ENCODE measurements at regions not wholly inside any gene's neighbourhood (a gene's known extent, or its start where the extent isn't known, plus 50 kb on each side); places are given as distances from the start of the nearest gene placed in this dataset.

DNA sequence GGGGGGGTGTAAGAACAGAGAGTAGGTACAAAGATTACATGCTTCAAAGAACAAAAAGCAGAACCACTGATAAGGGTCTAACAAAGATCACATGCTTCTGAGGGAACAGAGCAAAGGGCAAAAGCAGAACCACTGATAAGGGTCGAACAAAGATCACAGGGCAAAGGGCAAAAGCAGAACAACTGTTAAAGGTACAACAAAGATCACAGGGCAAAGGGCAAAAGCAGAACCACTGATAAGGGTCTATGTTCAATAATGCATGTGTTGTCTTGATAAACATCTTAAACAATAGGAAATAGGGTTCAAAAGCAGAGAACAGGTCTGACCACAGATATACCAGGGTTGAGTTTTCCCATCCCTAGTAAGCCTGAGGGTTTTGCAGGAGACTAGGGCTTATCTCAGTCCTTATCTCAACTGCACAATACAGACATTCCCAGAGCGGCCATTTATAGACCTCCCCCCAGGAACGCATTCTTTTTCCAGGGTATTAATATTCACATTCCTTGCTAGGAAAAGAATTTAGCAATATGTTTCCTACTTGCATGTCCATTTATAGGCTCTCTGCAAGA, 81.9 kb upstream of the PGR start:
- Histone ChIP-seq H3K4me2 (ENCODE audit: low read length, poor library complexity, severe bottlenecking) (no peak overlapping the region), H4K8ac (ENCODE audit: low read length) (no peak overlapping the region), H2BK5ac (ENCODE audit: low read depth, low read length, poor library complexity, severe bottlenecking) (no peak overlapping the region), H3K27me3 (ENCODE audit: control insufficient read depth in 1 of 2, insufficient read depth in 1 of 2, low read length in 2 of 2) (no peaks in the 10 kb centered on the region), H2AFZ (ENCODE audit: low read depth, low read length) (no peak overlapping the region), H4K91ac (ENCODE audit: low read length) (no peak overlapping the region), H2BK15ac (ENCODE audit: low read depth, poor library complexity, severe bottlenecking) (no peak overlapping the region), H3K9me3 (ENCODE audit: control insufficient read depth, low read length) (peaks cover 28% of the 10 kb centered on the region), H3K4me3 (ENCODE audit: insufficient read depth in 1 of 2, low read depth in 1 of 2, low read length in 2 of 2) (no peak overlapping the region), H3K23ac (ENCODE audit: low read length in 2 of 2) (no peak overlapping the region), H2BK12ac (ENCODE audit: low read length in 2 of 2) (no peak overlapping the region), H3K18ac (ENCODE audit: low read depth in 1 of 2, low read length in 2 of 2) (no peak overlapping the region), H3K4me1 (ENCODE audit: control insufficient read depth, insufficient read depth, low read depth, low read length) (no peaks in the 10 kb centered on the region), H3K79me1 (replicated peaks; ENCODE audit: low read length, poor library complexity, severe bottlenecking) (no peaks in the 10 kb centered on the region), H3K4ac (ENCODE audit: low read depth in 1 of 2, low read length in 2 of 2) (no peak overlapping the region), H2BK120ac (ENCODE audit: low read depth, low read length) (no peak overlapping the region), H3K36me3 (ENCODE audit: control insufficient read depth in 1 of 2, insufficient read depth in 2 of 2, low read depth in 1 of 2, low read length in 2 of 2) (no peaks in the 10 kb centered on the region), H3K9ac (ENCODE audit: low read length) (no peak overlapping the region), H3K14ac (ENCODE audit: low read length in 2 of 2) (no peak overlapping the region), H2AK5ac (ENCODE audit: low read length, severe bottlenecking) (no peak overlapping the region), H3K27ac (ENCODE audit: low read length, poor library complexity, severe bottlenecking) (no peak overlapping the region)
- no peak for DNase-seq
- 66% methylated on average over 3 of the region's 3 CpGs for WGBS

DNA sequence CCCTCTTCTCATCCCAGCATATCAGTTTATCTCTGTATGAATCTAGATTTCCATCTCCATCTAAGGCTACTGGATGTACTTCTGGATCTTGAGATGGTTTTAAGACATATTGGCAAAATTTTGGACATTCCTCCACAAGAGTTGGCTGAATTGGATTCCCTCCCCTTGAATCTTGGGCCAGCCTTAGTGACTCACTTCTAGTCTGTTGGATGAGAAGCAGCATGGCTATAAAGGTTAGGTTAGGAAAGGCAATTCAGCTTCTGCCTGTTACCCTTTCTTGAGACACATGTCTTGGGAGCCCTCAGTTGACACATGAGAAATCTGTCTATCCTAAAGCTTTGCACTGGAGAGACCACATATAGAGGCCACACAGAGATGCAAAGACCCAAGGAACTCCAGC, 73.0 kb upstream of the PGR start:
- no peak overlapping the region for H3K18ac ChIP-seq (ENCODE audit: low read depth in 1 of 2, low read length in 2 of 2)
- no peak overlapping the region for H2BK12ac ChIP-seq (ENCODE audit: low read length in 2 of 2)
- H4K91ac ChIP-seq (ENCODE audit: low read length) = no peak overlapping the region

DNA sequence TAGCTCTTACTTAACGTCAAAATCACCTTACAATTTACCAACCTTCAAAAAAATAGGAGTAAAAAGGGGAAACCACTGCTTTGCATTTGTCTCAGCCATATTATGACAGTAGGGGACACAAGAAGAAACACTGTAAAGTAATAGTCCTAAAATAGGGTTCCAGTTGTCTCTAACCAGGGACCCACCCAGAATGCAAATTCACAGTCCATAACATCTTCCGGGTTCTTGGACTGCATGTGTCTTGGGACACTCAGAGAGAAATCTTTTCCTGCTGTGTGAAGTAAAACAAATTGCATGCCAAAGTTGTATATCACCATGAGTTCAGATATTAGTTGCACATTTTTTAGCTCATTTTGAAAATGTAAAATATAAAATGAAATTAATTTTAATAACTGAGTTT, 69.8 kb upstream of the PGR start:
- no peak overlapping the region for H2BK15ac ChIP-seq (ENCODE audit: low read depth, poor library complexity, severe bottlenecking)
- H3K4ac ChIP-seq (ENCODE audit: low read depth in 1 of 2, low read length in 2 of 2) = no peak overlapping the region
- no peak overlapping the region for H2AFZ ChIP-seq (ENCODE audit: low read depth, low read length)
- H3K4me3 ChIP-seq (ENCODE audit: insufficient read depth in 1 of 2, low read depth in 1 of 2, low read length in 2 of 2) = no peak overlapping the region
- H3K4me2 ChIP-seq (ENCODE audit: low read length, poor library complexity, severe bottlenecking) = no peak overlapping the region
- H3K14ac ChIP-seq (ENCODE audit: low read length in 2 of 2) = no peak overlapping the region
- DNase-seq = no peak
- H3K9me3 ChIP-seq (ENCODE audit: control insufficient read depth, low read length) = peaks cover 3% of the 10 kb centered on the region
- H3K18ac ChIP-seq (ENCODE audit: low read depth in 1 of 2, low read length in 2 of 2) = no peak overlapping the region
- no peak overlapping the region for H2BK12ac ChIP-seq (ENCODE audit: low read length in 2 of 2)
- H3K23ac ChIP-seq (ENCODE audit: low read length in 2 of 2) = no peak overlapping the region
- H3K36me3 ChIP-seq (ENCODE audit: control insufficient read depth in 1 of 2, insufficient read depth in 2 of 2, low read depth in 1 of 2, low read length in 2 of 2) = no peaks in the 10 kb centered on the region
- H3K27ac ChIP-seq (ENCODE audit: low read length, poor library complexity, severe bottlenecking) = no peak overlapping the region
- no peak overlapping the region for H2BK5ac ChIP-seq (ENCODE audit: low read depth, low read length, poor library complexity, severe bottlenecking)
- no peaks in the 10 kb centered on the region for H3K79me1 ChIP-seq (replicated peaks; ENCODE audit: low read length, poor library complexity, severe bottlenecking)
- no peaks in the 10 kb centered on the region for H3K4me1 ChIP-seq (ENCODE audit: control insufficient read depth, insufficient read depth, low read depth, low read length)
- no peak overlapping the region for H3K9ac ChIP-seq (ENCODE audit: low read length)
- no peak overlapping the region for H4K8ac ChIP-seq (ENCODE audit: low read length)
- no peak overlapping the region for H2BK120ac ChIP-seq (ENCODE audit: low read depth, low read length)
- H4K91ac ChIP-seq (ENCODE audit: low read length) = no peak overlapping the region
- H2AK5ac ChIP-seq (ENCODE audit: low read length, severe bottlenecking) = no peak overlapping the region
- 81% methylated on average over 2 of the region's 2 CpGs for WGBS
- H3K27me3 ChIP-seq (ENCODE audit: control insufficient read depth in 1 of 2, insufficient read depth in 1 of 2, low read length in 2 of 2) = no peaks in the 10 kb centered on the region

More for the DNA sequence above, 73.0 kb upstream of the PGR start:
- Histone ChIP-seq H3K4me2 (ENCODE audit: low read length, poor library complexity, severe bottlenecking) (no peak overlapping the region), H4K8ac (ENCODE audit: low read length) (no peak overlapping the region), H3K27me3 (ENCODE audit: control insufficient read depth in 1 of 2, insufficient read depth in 1 of 2, low read length in 2 of 2) (no peaks in the 10 kb centered on the region), H3K23ac (ENCODE audit: low read length in 2 of 2) (no peak overlapping the region), H3K14ac (ENCODE audit: low read length in 2 of 2) (no peak overlapping the region), H2AK5ac (ENCODE audit: low read length, severe bottlenecking) (no peak overlapping the region), H3K9ac (ENCODE audit: low read length) (no peak overlapping the region), H3K36me3 (ENCODE audit: control insufficient read depth in 1 of 2, insufficient read depth in 2 of 2, low read depth in 1 of 2, low read length in 2 of 2) (no peaks in the 10 kb centered on the region), H3K9me3 (ENCODE audit: control insufficient read depth, low read length) (peaks cover 11% of the 10 kb centered on the region), H3K4me1 (ENCODE audit: control insufficient read depth, insufficient read depth, low read depth, low read length) (no peaks in the 10 kb centered on the region), H2BK5ac (ENCODE audit: low read depth, low read length, poor library complexity, severe bottlenecking) (no peak overlapping the region), H3K4ac (ENCODE audit: low read depth in 1 of 2, low read length in 2 of 2) (no peak overlapping the region), H3K27ac (ENCODE audit: low read length, poor library complexity, severe bottlenecking) (no peak overlapping the region), H2BK15ac (ENCODE audit: low read depth, poor library complexity, severe bottlenecking) (no peak overlapping the region), H2AFZ (ENCODE audit: low read depth, low read length) (no peak overlapping the region), H2BK120ac (ENCODE audit: low read depth, low read length) (no peak overlapping the region), H3K4me3 (ENCODE audit: insufficient read depth in 1 of 2, low read depth in 1 of 2, low read length in 2 of 2) (no peak overlapping the region), H3K79me1 (replicated peaks; ENCODE audit: low read length, poor library complexity, severe bottlenecking) (no peaks in the 10 kb centered on the region)
- DNase-seq = no peak

DNA sequence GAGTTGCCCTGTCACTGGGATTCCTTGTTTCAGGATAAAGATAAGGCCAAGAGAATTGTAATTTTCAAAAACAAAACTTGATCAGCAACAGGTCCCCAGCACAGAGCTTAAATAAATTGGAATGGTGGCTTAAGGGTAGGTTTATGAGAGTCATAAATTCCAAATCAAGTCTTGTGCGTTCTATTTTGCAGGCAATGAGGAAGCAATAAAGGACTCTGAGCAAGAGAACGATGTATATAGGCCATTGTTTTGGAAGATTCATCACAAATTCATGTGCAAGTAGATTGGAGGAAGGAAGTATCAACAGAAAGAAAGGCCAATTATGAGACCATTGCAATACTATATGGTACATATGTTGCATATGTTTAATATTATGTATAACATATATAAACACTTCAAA, 65.7 kb upstream of the PGR start:
- Histone ChIP-seq H3K4me2 (ENCODE audit: low read length, poor library complexity, severe bottlenecking) (no peak overlapping the region), H3K4me1 (ENCODE audit: control insufficient read depth, insufficient read depth, low read depth, low read length) (no peaks in the 10 kb centered on the region), H3K79me1 (replicated peaks; ENCODE audit: low read length, poor library complexity, severe bottlenecking) (no peaks in the 10 kb centered on the region), H3K4ac (ENCODE audit: low read depth in 1 of 2, low read length in 2 of 2) (no peak overlapping the region), H2AFZ (ENCODE audit: low read depth, low read length) (no peak overlapping the region), H3K27ac (ENCODE audit: low read length, poor library complexity, severe bottlenecking) (no peak overlapping the region), H3K14ac (ENCODE audit: low read length in 2 of 2) (no peak overlapping the region), H2BK15ac (ENCODE audit: low read depth, poor library complexity, severe bottlenecking) (no peak overlapping the region), H3K9ac (ENCODE audit: low read length) (no peak overlapping the region), H4K8ac (ENCODE audit: low read length) (no peak overlapping the region), H4K91ac (ENCODE audit: low read length) (no peak overlapping the region), H2BK120ac (ENCODE audit: low read depth, low read length) (no peak overlapping the region), H3K36me3 (ENCODE audit: control insufficient read depth in 1 of 2, insufficient read depth in 2 of 2, low read depth in 1 of 2, low read length in 2 of 2) (no peaks in the 10 kb centered on the region), H3K18ac (ENCODE audit: low read depth in 1 of 2, low read length in 2 of 2) (no peak overlapping the region), H3K23ac (ENCODE audit: low read length in 2 of 2) (no peak overlapping the region), H3K9me3 (ENCODE audit: control insufficient read depth, low read length) (no peaks in the 10 kb centered on the region), H2BK5ac (ENCODE audit: low read depth, low read length, poor library complexity, severe bottlenecking) (no peak overlapping the region), H3K4me3 (ENCODE audit: insufficient read depth in 1 of 2, low read depth in 1 of 2, low read length in 2 of 2) (no peak overlapping the region), H2AK5ac (ENCODE audit: low read length, severe bottlenecking) (no peak overlapping the region), H3K27me3 (ENCODE audit: control insufficient read depth in 1 of 2, insufficient read depth in 1 of 2, low read length in 2 of 2) (no peaks in the 10 kb centered on the region), H2BK12ac (ENCODE audit: low read length in 2 of 2) (no peak overlapping the region)
- no peak for DNase-seq
- 27% methylated on average over 2 of the region's 2 CpGs for WGBS

Data from mesenchymal stem cell (in vitro differentiated cells and primary cell).